MM.1S (cell line): ENCODE measurements at regions not wholly inside any gene's neighbourhood (a gene's known extent, or its start where the extent isn't known, plus 50 kb on each side); places are given as distances from the start of the nearest gene placed in this dataset.

Source experiments
- DNase-seq: peaks from one replicate; pipeline ENCODE4 v3.0.0-alpha.2; 2015
- H2AFZ ChIP-seq: fragments of 300-600 bp; sonication (generic); 2 replicates; pipeline ENCODE4 v1.6.0; 2016; ENCODE audit warnings: antibody characterized with exemption, low read length
- H3F3A ChIP-seq: fragments of 300-600 bp; sonication (generic); 2 replicates; pipeline ENCODE4 v1.6.1; 2016; ENCODE audit warnings: mild to moderate bottlenecking, antibody characterized with exemption, low read length, moderate library complexity, mixed read lengths; ENCODE audit not compliant: insufficient read depth
- H3K27ac ChIP-seq: fragments of 300-600 bp; sonication (generic); 2 replicates; pipeline ENCODE4 v1.5.1; 2016; ENCODE audit warnings: mild to moderate bottlenecking, low read length
- H3K27me3 ChIP-seq: fragments of 300-600 bp; sonication (generic); replicated peaks from 2 replicates; pipeline ENCODE4 v1.6.0; 2016; ENCODE audit warnings: low read length; ENCODE audit not compliant: insufficient read depth
- H3K36me3 ChIP-seq: fragments of 300-600 bp; sonication (generic); replicated peaks from 2 replicates; pipeline ENCODE4 v1.6.1; 2016; ENCODE audit warnings: mild to moderate bottlenecking, low read length, mixed read lengths; ENCODE audit not compliant: insufficient read depth
- H3K4me1 ChIP-seq: fragments of 300-600 bp; sonication (generic); 2 replicates; pipeline ENCODE4 v1.6.1; 2016; ENCODE audit warnings: low read length, mixed read lengths
- H3K4me2 ChIP-seq: fragments of 300-600 bp; sonication (generic); 2 replicates; pipeline ENCODE4 v1.6.0; 2016; ENCODE audit warnings: low read depth, low read length
- H3K4me3 ChIP-seq: fragments of 300-600 bp; sonication (generic); 2 replicates; pipeline ENCODE4 v1.5.1; 2016; ENCODE audit warnings: low read length, mixed read lengths
- H3K79me2 ChIP-seq: fragments of 300-600 bp; sonication (generic); 2 replicates; pipeline ENCODE4 v1.6.1; 2016; ENCODE audit warnings: mixed run types, low read length, mixed read lengths
- H3K9ac ChIP-seq: fragments of 300-600 bp; sonication (generic); 2 replicates; pipeline ENCODE4 v1.6.1; 2016; ENCODE audit warnings: low read length, mixed read lengths
- H3K9me2 ChIP-seq: fragments of 300-600 bp; sonication (generic); replicated peaks from 2 replicates; pipeline ENCODE4 v1.6.1; 2016; ENCODE audit warnings: mild to moderate bottlenecking, low read length, mixed read lengths; ENCODE audit not compliant: insufficient read depth
- H3K9me3 ChIP-seq: fragments of 300-600 bp; sonication (generic); replicated peaks from 2 replicates; pipeline ENCODE4 v1.6.1; 2016; ENCODE audit warnings: mild to moderate bottlenecking, low read length, mixed read lengths; ENCODE audit not compliant: insufficient read depth
- H4K20me1 ChIP-seq: fragments of 300-600 bp; sonication (generic); 2 replicates; pipeline ENCODE4 v1.6.1; 2016; ENCODE audit warnings: mild to moderate bottlenecking, low read length, moderate library complexity, mixed read lengths; ENCODE audit not compliant: insufficient read depth
- CTCF ChIP-seq: fragments of 300-600 bp; sonication (generic); IDR thresholded peaks from 2 replicates; pipeline ENCODE4 v1.5.1; 2016; ENCODE audit warnings: antibody characterized with exemption, low read length, mixed read lengths
- EZH2 ChIP-seq: fragments of 300-600 bp; sonication (generic); optimal IDR thresholded peaks from 2 replicates; pipeline ENCODE3; 2017; ENCODE audit warnings: low read depth, mild to moderate bottlenecking, antibody characterized with exemption, low read length, mixed read lengths
- EZH2phosphoT487 ChIP-seq: fragments of 300-600 bp; sonication (generic); IDR thresholded peaks from 2 replicates; pipeline ENCODE4 v1.6.1; 2018; ENCODE audit warnings: antibody characterized with exemption, low read length

- Histone ChIP-seq H3K4me2 (no peak overlapping the region), H3K4me3 (no peak overlapping the region), H3F3A (no peaks in the 10 kb centered on the region), H2AFZ (no peak overlapping the region), H3K9ac (no peak overlapping the region), H3K9me3 (no peaks in the 10 kb centered on the region), H3K79me2 (no peaks in the 10 kb centered on the region), H3K36me3 (no peaks in the 10 kb centered on the region), H3K27ac (no peak overlapping the region), H3K9me2 (no peaks in the 10 kb centered on the region), H3K4me1 (no peaks in the 10 kb centered on the region), H4K20me1 (no peaks in the 10 kb centered on the region), H3K27me3 (no peaks in the 10 kb centered on the region; the same call in 1 of the 2 replicates)
- no peak for TF ChIP-seq EZH2phosphoT487
- no peak for TF ChIP-seq CTCF
- TF ChIP-seq EZH2: no peak
- no peak for DNase-seq
These were observed 137.7 kb downstream of the CRYBB2 start for GRCh38 chr22:25357132-25357455.

GRCh38 chr22:25357606-25358420, 138.4 kb downstream of the CRYBB2 start:
- H3K27ac ChIP-seq: no peak overlapping the region
- no peak overlapping the region for H3K4me2 ChIP-seq
- H3K9me2 ChIP-seq: no peaks in the 10 kb centered on the region
- H3K9me3 ChIP-seq: no peaks in the 10 kb centered on the region
- no peaks in the 10 kb centered on the region for H3K4me1 ChIP-seq
- H3K79me2 ChIP-seq: no peaks in the 10 kb centered on the region
- no peaks in the 10 kb centered on the region for H4K20me1 ChIP-seq
- no peak overlapping the region for H3K4me3 ChIP-seq
- H3K9ac ChIP-seq: no peak overlapping the region
- no peaks in the 10 kb centered on the region for H3K36me3 ChIP-seq
- DNase-seq: no peak
- no peak for TF ChIP-seq EZH2phosphoT487
- no peak for TF ChIP-seq CTCF
- TF ChIP-seq EZH2: no peak
- H3F3A ChIP-seq: no peaks in the 10 kb centered on the region
- H3K27me3 ChIP-seq: no peaks in the 10 kb centered on the region; the same call in 1 of the 2 replicates
- H2AFZ ChIP-seq: no peak overlapping the region

GRCh38 chr22:25358421-25359170, 139.2 kb downstream of the CRYBB2 start:
- no peak overlapping the region for H3K4me2 ChIP-seq
- no peak overlapping the region for H3K27ac ChIP-seq
- no peak overlapping the region for H3K9ac ChIP-seq
- DNase-seq: no peak
- no peaks in the 10 kb centered on the region; the same call in 1 of the 2 replicates for H3K27me3 ChIP-seq
- no peak overlapping the region for H2AFZ ChIP-seq
- H3F3A ChIP-seq: no peaks in the 10 kb centered on the region
- H3K36me3 ChIP-seq: no peaks in the 10 kb centered on the region
- no peaks in the 10 kb centered on the region for H3K9me2 ChIP-seq
- H4K20me1 ChIP-seq: no peaks in the 10 kb centered on the region
- H3K4me3 ChIP-seq: no peak overlapping the region
- no peaks in the 10 kb centered on the region for H3K9me3 ChIP-seq
- no peaks in the 10 kb centered on the region for H3K79me2 ChIP-seq
- H3K4me1 ChIP-seq: no peaks in the 10 kb centered on the region
- TF ChIP-seq EZH2 (no peak), EZH2phosphoT487 (no peak), CTCF (no peak)
